Left ventricle myocardium inferior (tissue), 1 donor: ENCODE measurements at regions not wholly inside any gene's neighbourhood (a gene's known extent, or its start where the extent isn't known, plus 50 kb on each side); places are given as distances from the start of the nearest gene placed in this dataset.

Experiments
- DNase-seq: peaks from one replicate; pipeline ENCODE4 v3.0.0-alpha.2; 2020
- H3K27ac ChIP-seq: fragments of 200-600 bp; replicated peaks from 2 replicates; pipeline ENCODE4 v1.8.0; 2021
- H3K27me3 ChIP-seq: fragments of 200-600 bp; 2 replicates; pipeline ENCODE4 v1.8.0; 2021; ENCODE audit warnings: low read depth
- H3K36me3 ChIP-seq: fragments of 200-600 bp; 2 replicates; pipeline ENCODE4 v1.8.0; 2021
- H3K4me1 ChIP-seq: fragments of 200-600 bp; 2 replicates; pipeline ENCODE4 v1.8.0; 2021
- H3K4me3 ChIP-seq: fragments of 200-600 bp; 2 replicates; pipeline ENCODE4 v1.8.0; 2021; ENCODE audit warnings: mild to moderate bottlenecking, moderate library complexity
- H3K9me3 ChIP-seq: fragments of 200-600 bp; replicated peaks from 2 replicates; pipeline ENCODE4 v1.8.0; 2021
- CTCF ChIP-seq: fragments of 200-600 bp; IDR thresholded peaks from 2 replicates; pipeline ENCODE4 v1.8.0; 2021; ENCODE audit warnings: antibody characterized with exemption, mild to moderate bottlenecking, borderline replicate concordance
- intact Hi-C: fragments of 100-400 bp; cut with micrococcal nuclease; formaldehyde crosslinking; loops from one replicate; pipeline ENCODE4 v1.11.0; 2022
- donor health status: DM: no; HTN: yes; CAD: no; lungs with severe emphysema.

DNA sequence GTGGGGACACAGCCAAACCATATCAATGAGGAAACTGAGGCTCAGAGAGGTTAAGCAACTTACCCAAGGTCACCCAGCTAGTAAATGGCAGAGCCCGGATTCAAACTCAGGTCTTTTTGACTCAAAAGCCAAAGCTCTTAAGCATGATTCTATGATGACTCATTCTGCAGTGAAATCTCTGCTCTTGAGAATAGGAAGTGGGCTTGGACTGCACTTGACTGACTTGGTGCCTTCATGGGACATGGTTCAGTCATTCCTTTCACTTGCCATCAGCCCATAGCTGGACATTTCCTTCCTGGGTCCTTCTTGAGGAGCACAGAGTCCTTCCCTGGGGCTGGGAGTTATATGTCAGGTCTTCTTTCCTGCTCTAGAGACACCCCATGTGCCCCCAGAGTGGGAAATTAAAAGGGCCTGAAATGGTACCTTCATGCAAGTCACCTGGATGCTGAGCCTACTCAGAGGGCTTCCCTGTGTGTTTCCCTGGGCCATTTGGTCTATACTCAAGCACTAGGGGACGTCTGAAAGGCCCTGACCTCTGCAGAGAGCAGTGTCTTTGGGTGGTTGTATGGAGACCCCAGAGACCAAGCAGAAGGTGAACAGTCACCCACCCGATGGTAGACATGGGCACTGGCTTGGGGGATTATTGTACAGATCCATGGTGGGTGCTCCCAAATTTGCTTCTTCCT is 62.4 kb upstream of the SDK1 start:
- no peaks in the 10 kb centered on the region for H3K4me1 ChIP-seq
- intact Hi-C loops, result no loop called here
- TF ChIP-seq CTCF, result no peak

GRCh38 chr7:3239291-3239691 is 61.8 kb upstream of the SDK1 start:
- Histone ChIP-seq H3K36me3 (no peaks in the 10 kb centered on the region), H3K27me3 (no peaks in the 10 kb centered on the region), H3K4me1 (no peaks in the 10 kb centered on the region), H3K27ac (no peak overlapping the region), H3K9me3 (peaks cover 16% of the 10 kb centered on the region), H3K4me3 (no peak overlapping the region)
- TF ChIP-seq CTCF, result no peak
- no peak for DNase-seq
- intact Hi-C loops, result no loop called here

More for the DNA sequence above, 62.4 kb upstream of the SDK1 start:
- Histone ChIP-seq H3K36me3 (no peaks in the 10 kb centered on the region), H3K27ac (no peak overlapping the region), H3K4me3 (no peak overlapping the region), H3K9me3 (peaks cover 16% of the 10 kb centered on the region), H3K27me3 (no peaks in the 10 kb centered on the region)
- no peak for DNase-seq

DNA sequence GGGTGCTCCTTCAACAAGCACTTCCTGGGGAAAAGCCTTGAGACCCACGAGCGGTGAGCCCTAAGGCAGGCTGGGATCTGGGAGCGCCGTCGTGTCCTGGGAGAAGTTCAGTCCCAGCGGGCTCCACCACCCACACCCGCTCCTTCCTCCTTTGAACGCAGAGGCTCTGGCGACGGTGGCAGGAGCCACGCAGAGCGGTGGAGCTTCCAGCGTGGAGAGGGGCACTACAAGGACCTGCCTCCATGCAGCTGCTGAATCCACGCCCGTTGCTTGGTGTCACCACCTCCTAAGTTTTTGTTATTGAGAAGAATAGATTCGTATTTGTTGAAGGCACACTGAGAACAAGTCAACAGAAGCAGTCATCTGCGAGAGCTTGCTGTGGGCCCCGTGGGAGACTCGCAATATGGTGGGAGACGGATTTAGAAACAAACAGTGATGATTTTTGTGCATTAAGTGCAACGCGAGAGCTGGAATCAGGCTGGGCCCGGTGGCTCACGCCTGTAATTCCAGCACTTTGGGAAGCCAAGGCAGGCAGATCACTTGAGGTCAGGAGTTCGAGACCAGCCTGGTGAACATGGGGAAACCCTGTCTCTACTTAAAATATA is 60.1 kb upstream of the SDK1 start:
- H3K27ac ChIP-seq, result no peak overlapping the region
- H3K4me1 ChIP-seq, result no peaks in the 10 kb centered on the region
- no peak for DNase-seq
- intact Hi-C loops, result no loop called here
- no peaks in the 10 kb centered on the region for H3K27me3 ChIP-seq
- no peaks in the 10 kb centered on the region for H3K36me3 ChIP-seq
- H3K4me3 ChIP-seq, result no peak overlapping the region
- no peak for TF ChIP-seq CTCF
- H3K9me3 ChIP-seq, result peaks cover 11% of the 10 kb centered on the region

DNA sequence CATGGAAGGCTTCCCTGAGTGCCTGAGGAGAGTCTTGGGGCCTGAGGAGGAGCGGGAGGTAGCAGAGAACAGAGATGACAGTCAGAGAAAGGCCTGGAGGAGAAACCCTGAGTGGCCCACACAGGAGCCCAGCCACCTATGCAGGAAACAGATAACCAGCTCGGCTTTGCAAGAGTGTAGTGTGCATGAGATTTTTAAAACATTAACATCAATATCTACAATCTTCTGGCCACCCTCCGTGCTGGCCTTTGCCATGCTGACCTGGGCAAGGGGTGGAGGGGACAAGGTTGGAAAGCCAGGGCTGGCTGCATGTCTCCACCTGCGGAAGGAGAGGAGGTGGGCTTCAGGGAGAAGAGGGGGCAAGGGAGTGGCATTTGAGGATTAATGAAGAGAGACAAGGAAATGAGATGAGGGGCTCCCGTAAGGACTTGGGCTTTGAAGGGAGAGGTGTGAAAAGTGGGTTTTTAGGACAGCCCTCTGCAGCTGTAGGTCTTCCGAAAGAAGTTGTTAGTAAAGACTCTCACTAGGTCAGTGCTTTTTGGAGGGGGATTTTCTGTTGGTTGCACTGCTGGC is 59.3 kb upstream of the SDK1 start:
- intact Hi-C loops, result no loop called here
- DNase-seq, result no peak
- no peak overlapping the region for H3K27ac ChIP-seq
- H3K27me3 ChIP-seq, result no peaks in the 10 kb centered on the region
- TF ChIP-seq CTCF, result no peak
- no peaks in the 10 kb centered on the region for H3K4me1 ChIP-seq
- H3K36me3 ChIP-seq, result peaks cover 3% of the 10 kb centered on the region
- H3K4me3 ChIP-seq, result no peak overlapping the region
- peaks cover 10% of the 10 kb centered on the region for H3K9me3 ChIP-seq

- H3K27ac ChIP-seq, result no peak overlapping the region
- no peaks in the 10 kb centered on the region for H3K4me1 ChIP-seq
- H3K9me3 ChIP-seq, result peaks cover 14% of the 10 kb centered on the region
- TF ChIP-seq CTCF, result no peak
- peaks cover 3% of the 10 kb centered on the region for H3K36me3 ChIP-seq
- no peak for DNase-seq
- H3K4me3 ChIP-seq, result no peak overlapping the region
- no peaks in the 10 kb centered on the region for H3K27me3 ChIP-seq
- intact Hi-C loops, result no loop called here
These were observed 58.6 kb upstream of the SDK1 start for GRCh38 chr7:3242398-3242972.
